Erythroblast (primary cell): ENCODE measurements at regions not wholly inside any gene's neighbourhood (a gene's known extent, or its start where the extent isn't known, plus 50 kb on each side); places are given as distances from the start of the nearest gene placed in this dataset.

Source experiments
- GATA1 ChIP-seq: IDR thresholded peaks from 2 replicates; pipeline ENCODE4 v1.6.1; 2011; ENCODE audit warnings: low read depth, mild to moderate bottlenecking, control low read depth, low read length, moderate library complexity
- POLR2A ChIP-seq: IDR thresholded peaks from 2 replicates; pipeline ENCODE4 v1.6.1; 2011; ENCODE audit warnings: mild to moderate bottlenecking, low read length

DNA sequence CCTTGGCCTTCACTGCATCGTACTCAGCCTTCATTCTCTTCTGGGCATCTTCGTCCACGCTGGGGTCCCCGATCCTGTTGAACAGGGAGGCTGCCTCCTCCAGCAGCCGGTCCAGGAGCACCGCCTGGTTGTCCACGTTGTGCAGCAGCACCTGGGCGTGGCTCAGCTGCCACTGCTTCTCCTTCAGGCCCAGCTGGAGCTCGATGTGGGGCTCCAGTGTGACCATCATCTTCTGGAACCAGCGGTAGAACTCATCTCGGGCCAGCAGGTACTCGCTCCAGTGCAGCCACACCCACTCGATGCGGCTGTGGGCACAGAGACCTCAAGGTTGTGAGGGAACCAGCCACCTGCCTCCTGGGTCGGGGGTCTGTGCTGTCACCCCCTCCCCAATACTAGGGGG, 50.5 kb downstream of the SYNE3 start:
- no peak for TF ChIP-seq POLR2A
- no peak for TF ChIP-seq GATA1
